Tibial nerve (tissue), 4 donors: ENCODE measurements at regions not wholly inside any gene's neighbourhood (a gene's known extent, or its start where the extent isn't known, plus 50 kb on each side); places are given as distances from the start of the nearest gene placed in this dataset.

Experiments used
- EP300 ChIP-seq, 2 donors: sonication (generic); formaldehyde crosslinking; IDR thresholded peaks; one replicate each; pipeline ENCODE4 v1.6.1; 2017; ENCODE audit warnings: antibody characterized with exemption in 2 of 2, mild to moderate bottlenecking in 1 of 2
- POLR2A ChIP-seq, 2 donors: fragments of 450-650 bp; IDR thresholded peaks; one replicate each; pipeline ENCODE4 v1.6.1; 2017; ENCODE audit warnings: antibody characterized with exemption in 2 of 2, mild to moderate bottlenecking in 2 of 2, moderate library complexity in 2 of 2
- TF ChIP-seq, protein P1 (sequence below), 5 experiments: fragments of 200-600 bp in 3 of 5; fragments of 450-650 bp in 2 of 5; sonication (generic) in 3 of 5; IDR thresholded peaks; one replicate each; pipeline ENCODE4 v1.5.1; 2016 to 2019; ENCODE audit warnings: antibody characterized with exemption in 5 of 5, mild to moderate bottlenecking in 3 of 5, moderate library complexity in 2 of 5

GRCh38 chr2:15066138-15066537 is 433.6 kb downstream of the LRATD1 start:
- TF ChIP-seq, protein P1, sequence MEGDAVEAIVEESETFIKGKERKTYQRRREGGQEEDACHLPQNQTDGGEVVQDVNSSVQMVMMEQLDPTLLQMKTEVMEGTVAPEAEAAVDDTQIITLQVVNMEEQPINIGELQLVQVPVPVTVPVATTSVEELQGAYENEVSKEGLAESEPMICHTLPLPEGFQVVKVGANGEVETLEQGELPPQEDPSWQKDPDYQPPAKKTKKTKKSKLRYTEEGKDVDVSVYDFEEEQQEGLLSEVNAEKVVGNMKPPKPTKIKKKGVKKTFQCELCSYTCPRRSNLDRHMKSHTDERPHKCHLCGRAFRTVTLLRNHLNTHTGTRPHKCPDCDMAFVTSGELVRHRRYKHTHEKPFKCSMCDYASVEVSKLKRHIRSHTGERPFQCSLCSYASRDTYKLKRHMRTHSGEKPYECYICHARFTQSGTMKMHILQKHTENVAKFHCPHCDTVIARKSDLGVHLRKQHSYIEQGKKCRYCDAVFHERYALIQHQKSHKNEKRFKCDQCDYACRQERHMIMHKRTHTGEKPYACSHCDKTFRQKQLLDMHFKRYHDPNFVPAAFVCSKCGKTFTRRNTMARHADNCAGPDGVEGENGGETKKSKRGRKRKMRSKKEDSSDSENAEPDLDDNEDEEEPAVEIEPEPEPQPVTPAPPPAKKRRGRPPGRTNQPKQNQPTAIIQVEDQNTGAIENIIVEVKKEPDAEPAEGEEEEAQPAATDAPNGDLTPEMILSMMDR (IDR thresholded peaks at IDR 0.05): no peak
- TF ChIP-seq POLR2A (IDR thresholded peaks at IDR 0.05) (no peak), EP300 (IDR thresholded peaks at IDR 0.05) (no peak)
